Skeletal muscle tissue (tissue), 3 donors: ENCODE measurements at regions not wholly inside any gene's neighbourhood (a gene's known extent, or its start where the extent isn't known, plus 50 kb on each side); places are given as distances from the start of the nearest gene placed in this dataset.

Experiments
- H3K27ac ChIP-seq: one replicate; pipeline ENCODE4 v1.7.0; 2013; ENCODE audit warnings: mild to moderate bottlenecking, low read depth, low read length, inconsistent platforms
- H3K27me3 ChIP-seq, 3 donors: one replicate each; pipeline ENCODE4 v1.7.0; 2013; ENCODE audit warnings: low read length in 3 of 3; ENCODE audit not compliant: control insufficient read depth in 3 of 3, insufficient read depth in 3 of 3
- H3K36me3 ChIP-seq, 3 donors: one replicate each; pipeline ENCODE4 v1.7.0; 2013; ENCODE audit warnings: low read length in 3 of 3; ENCODE audit not compliant: control insufficient read depth in 3 of 3, insufficient read depth in 3 of 3
- H3K4me1 ChIP-seq, 3 donors: one replicate each; pipeline ENCODE4 v1.7.0; 2013; ENCODE audit warnings: low read length in 3 of 3, mild to moderate bottlenecking in 3 of 3; ENCODE audit not compliant: control insufficient read depth in 3 of 3, insufficient read depth in 3 of 3
- H3K4me3 ChIP-seq, 3 donors: one replicate each; pipeline ENCODE4 v1.7.0; 2013; ENCODE audit warnings: low read length in 3 of 3
- H3K9ac ChIP-seq, 3 donors: one replicate each; pipeline ENCODE4 v1.7.0; 2013; ENCODE audit warnings: low read length in 3 of 3, mild to moderate bottlenecking in 3 of 3, moderate library complexity in 2 of 3, low read depth in 1 of 3
- H3K9me3 ChIP-seq, 3 donors: one replicate each; pipeline ENCODE4 v1.7.0; 2013; ENCODE audit warnings: low read length in 3 of 3; ENCODE audit not compliant: control insufficient read depth in 3 of 3
- donor health status: Osteomylitis.

DNA sequence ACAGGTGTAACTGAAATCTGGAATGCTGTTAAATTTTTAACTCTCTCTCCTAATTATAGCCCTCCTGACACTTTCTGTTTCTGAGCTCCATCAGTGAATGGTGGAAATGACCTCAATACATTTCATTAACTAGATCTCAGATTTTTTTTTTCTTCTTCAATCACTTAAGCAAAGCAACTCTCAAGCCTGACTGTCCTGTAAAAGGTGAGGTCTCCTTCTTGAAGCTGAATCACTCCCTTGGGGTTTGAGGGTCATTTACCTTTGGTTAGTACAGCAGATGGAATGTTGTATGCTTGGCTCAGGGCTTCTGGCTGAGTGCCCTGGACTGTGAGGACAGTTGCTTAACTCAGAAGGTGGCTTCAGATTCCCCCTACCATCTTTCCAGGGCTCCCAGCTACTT, 518.7 kb downstream of the PTPRC start:
- Histone ChIP-seq H3K9me3 (no peaks in the 10 kb centered on the region), H3K27me3 (no peaks in the 10 kb centered on the region), H3K27ac (no peak overlapping the region), H3K4me3 (no peak overlapping the region), H3K4me1 (no peaks in the 10 kb centered on the region), H3K9ac (no peak overlapping the region), H3K36me3 (no peaks in the 10 kb centered on the region)

DNA sequence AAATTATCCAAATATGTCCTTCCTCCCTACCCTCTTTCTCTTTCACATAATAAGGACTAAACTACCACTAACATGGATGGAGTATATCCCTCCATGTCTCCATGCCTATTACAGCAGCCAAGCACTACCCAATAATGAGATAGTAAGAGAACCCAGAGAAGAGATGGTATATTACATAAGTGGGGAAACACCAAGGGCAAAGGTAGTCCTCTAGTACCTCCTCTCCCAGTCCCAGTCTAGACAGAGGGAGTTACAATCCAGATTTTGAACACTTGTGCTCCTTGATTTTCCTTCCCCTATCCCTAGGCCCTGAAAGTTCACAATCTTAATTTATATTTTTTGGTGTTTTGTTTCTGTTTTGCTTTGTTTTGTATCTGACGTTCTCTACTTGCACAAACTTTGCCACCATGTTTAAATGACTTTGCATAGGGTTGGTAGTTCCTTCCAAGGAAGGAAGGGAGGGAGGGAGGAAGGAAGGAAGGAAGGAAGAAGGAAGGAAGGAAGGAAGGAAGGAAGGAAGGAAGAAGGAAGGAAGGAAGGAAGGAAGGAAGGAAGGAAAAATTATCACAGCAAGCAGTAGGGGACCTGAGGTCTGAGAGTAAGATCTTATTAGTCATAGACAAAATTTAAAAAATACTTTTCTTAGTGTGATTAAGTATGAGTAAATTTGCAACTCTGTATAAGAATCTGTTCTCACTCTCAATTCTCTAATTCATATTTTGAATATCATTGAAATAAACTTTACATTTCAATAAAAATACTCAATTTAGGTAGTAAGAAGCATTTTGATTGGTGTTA, 521.9 kb downstream of the PTPRC start:
- H3K4me3 ChIP-seq, result no peak overlapping the region
- H3K36me3 ChIP-seq, result no peaks in the 10 kb centered on the region
- H3K9me3 ChIP-seq, result no peaks in the 10 kb centered on the region

DNA sequence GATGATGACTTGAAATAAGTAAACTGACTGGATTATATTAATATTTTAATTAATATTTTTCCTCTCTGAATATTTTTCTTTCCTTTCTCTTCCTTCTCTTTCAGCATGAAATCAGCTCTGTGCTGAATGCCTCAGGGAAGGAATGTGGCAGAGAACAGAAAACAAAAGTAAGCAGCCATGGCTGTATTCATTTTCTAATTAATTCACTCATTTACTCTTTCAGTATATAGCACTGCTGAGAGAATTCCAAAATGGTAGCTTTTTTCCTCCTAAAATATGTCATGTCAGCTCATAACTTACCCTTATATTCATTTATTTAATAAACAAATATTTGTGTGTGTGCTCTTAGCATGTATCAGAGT, 522.5 kb downstream of the PTPRC start:
- H3K36me3 ChIP-seq, result no peaks in the 10 kb centered on the region
- no peak overlapping the region for H3K4me3 ChIP-seq
- H3K27me3 ChIP-seq, result no peaks in the 10 kb centered on the region
- no peaks in the 10 kb centered on the region for H3K4me1 ChIP-seq
- H3K9ac ChIP-seq, result no peak overlapping the region
- no peaks in the 10 kb centered on the region for H3K9me3 ChIP-seq
- H3K27ac ChIP-seq, result no peak overlapping the region

More for the DNA sequence above, 521.9 kb downstream of the PTPRC start:
- H3K27ac ChIP-seq, result no peak overlapping the region
- H3K9ac ChIP-seq, result no peak overlapping the region
- H3K4me1 ChIP-seq, result no peaks in the 10 kb centered on the region
- no peaks in the 10 kb centered on the region for H3K27me3 ChIP-seq

GRCh38 chr1:199161766-199162303, 523.0 kb downstream of the PTPRC start:
- H3K27ac ChIP-seq, result no peak overlapping the region

GRCh38 chr1:199163267-199163666, 524.4 kb downstream of the PTPRC start:
- no peaks in the 10 kb centered on the region for H3K9me3 ChIP-seq
- no peak overlapping the region for H3K4me3 ChIP-seq
- H3K27me3 ChIP-seq, result no peaks in the 10 kb centered on the region
- H3K36me3 ChIP-seq, result no peaks in the 10 kb centered on the region
- H3K27ac ChIP-seq, result no peak overlapping the region
- H3K9ac ChIP-seq, result no peak overlapping the region
- H3K4me1 ChIP-seq, result no peaks in the 10 kb centered on the region

More at GRCh38 chr1:199161766-199162303, 523.0 kb downstream of the PTPRC start:
- Histone ChIP-seq H3K4me3 (no peak overlapping the region), H3K27me3 (no peaks in the 10 kb centered on the region), H3K36me3 (no peaks in the 10 kb centered on the region), H3K9ac (no peak overlapping the region), H3K4me1 (no peaks in the 10 kb centered on the region), H3K9me3 (no peaks in the 10 kb centered on the region)

GRCh38 chr1:199163670-199164069, 524.8 kb downstream of the PTPRC start:
- no peaks in the 10 kb centered on the region for H3K4me1 ChIP-seq
- H3K9ac ChIP-seq, result no peak overlapping the region
- H3K9me3 ChIP-seq, result no peaks in the 10 kb centered on the region
- no peak overlapping the region for H3K27ac ChIP-seq
- H3K4me3 ChIP-seq, result no peak overlapping the region
- H3K36me3 ChIP-seq, result no peaks in the 10 kb centered on the region
- no peaks in the 10 kb centered on the region for H3K27me3 ChIP-seq

GRCh38 chr1:199167460-199167859, 528.6 kb downstream of the PTPRC start:
- H3K9me3 ChIP-seq, result no peaks in the 10 kb centered on the region
- H3K36me3 ChIP-seq, result no peaks in the 10 kb centered on the region
- H3K4me1 ChIP-seq, result no peaks in the 10 kb centered on the region
- no peak overlapping the region for H3K9ac ChIP-seq
- no peaks in the 10 kb centered on the region for H3K27me3 ChIP-seq
- no peak overlapping the region for H3K27ac ChIP-seq
- H3K4me3 ChIP-seq, result no peak overlapping the region

GRCh38 chr1:199168888-199169585, 530.2 kb downstream of the PTPRC start:
- Histone ChIP-seq H3K27ac (no peak overlapping the region), H3K27me3 (no peaks in the 10 kb centered on the region), H3K9me3 (no peaks in the 10 kb centered on the region), H3K36me3 (no peaks in the 10 kb centered on the region), H3K4me1 (no peaks in the 10 kb centered on the region), H3K4me3 (no peak overlapping the region), H3K9ac (no peak overlapping the region)

DNA sequence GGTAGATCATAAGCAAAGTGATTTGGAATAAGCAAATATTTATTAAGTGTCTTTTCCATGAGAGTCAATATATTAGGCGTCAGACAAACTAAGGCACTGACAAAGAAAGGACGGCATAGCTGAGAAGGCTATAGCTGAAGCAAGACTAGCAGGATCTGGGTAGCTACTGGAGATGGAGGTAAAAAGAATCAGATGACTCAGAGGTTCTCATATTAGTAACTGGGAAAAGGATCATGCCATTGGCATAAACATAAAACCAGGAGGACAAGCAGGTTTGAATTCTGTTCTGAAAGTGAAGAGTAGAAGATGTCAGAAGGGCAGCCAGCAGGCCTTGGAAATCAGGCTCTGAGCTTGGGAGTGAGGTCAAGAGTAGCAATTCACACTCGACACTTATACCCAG, 531.9 kb downstream of the PTPRC start:
- Histone ChIP-seq H3K9ac (no peak overlapping the region), H3K9me3 (no peaks in the 10 kb centered on the region), H3K27ac (no peak overlapping the region), H3K27me3 (no peaks in the 10 kb centered on the region), H3K36me3 (no peaks in the 10 kb centered on the region), H3K4me3 (no peak overlapping the region), H3K4me1 (no peaks in the 10 kb centered on the region)
